ENCODE measurements at regions not wholly inside any gene's neighbourhood (a gene's known extent, or its start where the extent isn't known, plus 50 kb on each side); places are given as distances from the start of the nearest gene placed in this dataset.

- Histone ChIP-seq H2BK120ac (ENCODE audit: low read depth, low read length) (no peak overlapping the region), H2BK20ac (ENCODE audit: low read depth, low read length) (no peak overlapping the region), H4K5ac (ENCODE audit: low read depth, low read length) (no peak overlapping the region), H3K9ac (ENCODE audit: low read depth, low read length) (no peak overlapping the region), H3K4me1 (ENCODE audit: control insufficient read depth, insufficient read depth, low read length) (no peaks in the 10 kb centered on the region), H3K4me2 (ENCODE audit: low read depth, low read length) (no peak overlapping the region), H3K18ac (ENCODE audit: low read depth, low read length) (no peak overlapping the region), H4K8ac (ENCODE audit: low read depth in 2 of 2, low read length in 2 of 2) (no peak overlapping the region), H3K27ac (ENCODE audit: insufficient read depth, low read length) (no peak overlapping the region), H2AFZ (replicated peaks; ENCODE audit: low read length, poor library complexity) (no peak overlapping the region), H2AK5ac (ENCODE audit: low read depth, low read length) (no peak overlapping the region), H3K14ac (replicated peaks; ENCODE audit: low read depth, low read length) (no peak overlapping the region), H3K79me1 (ENCODE audit: low read depth in 1 of 2, low read length in 2 of 2) (no peaks in the 10 kb centered on the region), H4K91ac (ENCODE audit: insufficient read depth, low read depth, low read length) (no peak overlapping the region), H3K23ac (ENCODE audit: low read depth, low read length) (no peak overlapping the region), H2AK9ac (replicated peaks; ENCODE audit: low read depth, low read length, poor library complexity) (no peak overlapping the region), H3K27me3 (ENCODE audit: control insufficient read depth, insufficient read depth, low read length) (no peaks in the 10 kb centered on the region), H3K9me3 (ENCODE audit: control insufficient read depth, insufficient read depth, low read length) (peaks cover 2% of the 10 kb centered on the region; the same call in 1 of the 2 replicates), H3K36me3 (ENCODE audit: control insufficient read depth, insufficient read depth, low read length) (no peaks in the 10 kb centered on the region), H3K4ac (ENCODE audit: low read depth, low read length) (no peak overlapping the region), H4K20me1 (ENCODE audit: insufficient read depth, low read length) (no peaks in the 10 kb centered on the region), H3K9me1 (ENCODE audit: insufficient read depth, low read length) (no peaks in the 10 kb centered on the region), H3K4me3 (ENCODE audit: insufficient read depth, low read depth, low read length) (no peak overlapping the region), H2BK5ac (ENCODE audit: low read depth, low read length, poor library complexity, severe bottlenecking) (no peak overlapping the region), H2BK15ac (ENCODE audit: low read depth, low read length) (no peak overlapping the region), H3K56ac (ENCODE audit: extremely low read depth, insufficient read depth, low read length) (no peak overlapping the region)
- ChIA-PET POLR2A (ENCODE audit: unreplicated experiment) (no interaction called here), CTCF (no interaction called here)
- dilution Hi-C loops (cut with HindIII; ENCODE audit: low sequenced_read_pairs, unreplicated experiment) = no loop called here
- intact Hi-C loops (cut with micrococcal nuclease) = no loop called here
- no TSS peak for BruUV-seq (replicated peaks)
- no peak for TF ChIP-seq RAD21 (IDR thresholded peaks at IDR 0.05; ENCODE audit: low read length)
- TF ChIP-seq MAFK (IDR thresholded peaks at IDR 0.05; ENCODE audit: low read depth, low read length) = no peak
- no peak for TF ChIP-seq POLR2A (IDR thresholded peaks at IDR 0.05; ENCODE audit: low read depth, low read length)
- TF ChIP-seq ELK1 (IDR thresholded peaks at IDR 0.05; ENCODE audit: borderline replicate concordance, low read depth, low read length) = no peak
- no peak for TF ChIP-seq FOS (IDR thresholded peaks at IDR 0.05; ENCODE audit: low read depth, low read length)
- no peak for TF ChIP-seq MAZ (IDR thresholded peaks at IDR 0.05; ENCODE audit: borderline replicate concordance, low read depth, low read length)
- no peak for TF ChIP-seq CHD1 (IDR thresholded peaks at IDR 0.05; ENCODE audit: low read depth, low read length)
- no peak for TF ChIP-seq RCOR1 (IDR thresholded peaks at IDR 0.05; ENCODE audit: insufficient replicate concordance, low read length)
- TF ChIP-seq NFE2L2 (IDR thresholded peaks at IDR 0.05; ENCODE audit: low read depth, low read length) = no peak
- no peak for TF ChIP-seq BHLHE40 (IDR thresholded peaks at IDR 0.05; ENCODE audit: low read depth, low read length)
- TF ChIP-seq CEBPB (IDR thresholded peaks at IDR 0.05; ENCODE audit: low read depth, low read length) = no peak
- no peak for TF ChIP-seq USF2 (IDR thresholded peaks at IDR 0.05; ENCODE audit: low read depth, low read length)
- TF ChIP-seq, protein P1, sequence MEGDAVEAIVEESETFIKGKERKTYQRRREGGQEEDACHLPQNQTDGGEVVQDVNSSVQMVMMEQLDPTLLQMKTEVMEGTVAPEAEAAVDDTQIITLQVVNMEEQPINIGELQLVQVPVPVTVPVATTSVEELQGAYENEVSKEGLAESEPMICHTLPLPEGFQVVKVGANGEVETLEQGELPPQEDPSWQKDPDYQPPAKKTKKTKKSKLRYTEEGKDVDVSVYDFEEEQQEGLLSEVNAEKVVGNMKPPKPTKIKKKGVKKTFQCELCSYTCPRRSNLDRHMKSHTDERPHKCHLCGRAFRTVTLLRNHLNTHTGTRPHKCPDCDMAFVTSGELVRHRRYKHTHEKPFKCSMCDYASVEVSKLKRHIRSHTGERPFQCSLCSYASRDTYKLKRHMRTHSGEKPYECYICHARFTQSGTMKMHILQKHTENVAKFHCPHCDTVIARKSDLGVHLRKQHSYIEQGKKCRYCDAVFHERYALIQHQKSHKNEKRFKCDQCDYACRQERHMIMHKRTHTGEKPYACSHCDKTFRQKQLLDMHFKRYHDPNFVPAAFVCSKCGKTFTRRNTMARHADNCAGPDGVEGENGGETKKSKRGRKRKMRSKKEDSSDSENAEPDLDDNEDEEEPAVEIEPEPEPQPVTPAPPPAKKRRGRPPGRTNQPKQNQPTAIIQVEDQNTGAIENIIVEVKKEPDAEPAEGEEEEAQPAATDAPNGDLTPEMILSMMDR (conservative IDR thresholded peaks at IDR 0.05; ENCODE audit: low read depth, low read length) = no peak
- TF ChIP-seq SMC3 (IDR thresholded peaks at IDR 0.05; ENCODE audit: low read depth, low read length) = no peak
- TF ChIP-seq RFX5 (IDR thresholded peaks at IDR 0.05; ENCODE audit: low read depth, low read length) = no peak
- TF ChIP-seq MXI1 (IDR thresholded peaks at IDR 0.05; ENCODE audit: borderline replicate concordance, low read depth, low read length) = no peak
- ATAC-seq (ENCODE audit: low read depth) = no peak
- DNase-seq = no peak
- in situ Hi-C loops (cut with MboI; ENCODE audit: low sequenced_read_pairs) = no loop called here
These were observed 121.4 kb upstream of the SGO1 start for GRCh38 chr3:20307383-20307782.
